IgD-negative memory B cell (primary cell): ENCODE measurements at regions not wholly inside any gene's neighbourhood (a gene's known extent, or its start where the extent isn't known, plus 50 kb on each side); places are given as distances from the start of the nearest gene placed in this dataset.
"Not testable (repeated sequence)": the region's sequence is repeated elsewhere in the genome, so short reads cannot be mapped to it uniquely, and the experiment has no call there.

Experiments
- H3K27ac Mint-ChIP-seq, 3 donors: one replicate each; pipeline ENCODE4 v1.8.0; 2020 to 2022; ENCODE audit warnings: mild to moderate bottlenecking in 3 of 3, mixed read lengths in 3 of 3, moderate library complexity in 1 of 3
- H3K27me3 Mint-ChIP-seq: one replicate; pipeline ENCODE4 v1.8.0; 2021; ENCODE audit warnings: mixed read lengths
- H3K36me3 Mint-ChIP-seq: one replicate; pipeline ENCODE4 v1.8.0; 2020; ENCODE audit warnings: mild to moderate bottlenecking, mixed read lengths
- H3K4me1 Mint-ChIP-seq, 3 donors: one replicate each; pipeline ENCODE4 v1.8.0; 2020 to 2022; ENCODE audit warnings: mixed read lengths in 3 of 3, mild to moderate bottlenecking in 1 of 3
- H3K4me3 Mint-ChIP-seq, 4 donors: one replicate each; pipeline ENCODE4 v1.8.0; 2020 to 2022; ENCODE audit warnings: mild to moderate bottlenecking in 4 of 4, mixed read lengths in 4 of 4, moderate library complexity in 3 of 4
- H3K9me3 Mint-ChIP-seq, 3 donors: one replicate each; pipeline ENCODE4 v1.8.0; 2020 to 2021; ENCODE audit warnings: mixed read lengths in 3 of 3, mild to moderate bottlenecking in 1 of 3

- Mint-ChIP-seq H3K27ac (no peak overlapping the region), H3K4me3 (no peak overlapping the region), H3K9me3 (peaks cover 0 to 14% (median 0%) of the 10 kb centered on the region in 3 donors), H3K4me1 (no peaks in the 10 kb centered on the region), H3K27me3 (no peaks in the 10 kb centered on the region), H3K36me3 (no peaks in the 10 kb centered on the region)
Observed at GRCh38 chr4:187618701-187619281, 376.8 kb upstream of the ZFP42 start.

GRCh38 chr4:187619319-187619718, 376.3 kb upstream of the ZFP42 start:
- Mint-ChIP-seq H3K27me3 (no peaks in the 10 kb centered on the region), H3K9me3 (peaks cover 0 to 17% (median 0%) of the 10 kb centered on the region in 3 donors), H3K4me1 (no peaks in the 10 kb centered on the region), H3K36me3 (no peaks in the 10 kb centered on the region), H3K27ac (no peak overlapping the region), H3K4me3 (no peak overlapping the region)

- no peaks in the 10 kb centered on the region for H3K36me3 Mint-ChIP-seq
- no peaks in the 10 kb centered on the region for H3K4me1 Mint-ChIP-seq
- no peak overlapping the region for H3K4me3 Mint-ChIP-seq
- H3K27ac Mint-ChIP-seq, result no peak overlapping the region
- peaks cover 4 to 14% (median 5%) of the 10 kb centered on the region in 3 donors for H3K9me3 Mint-ChIP-seq
- no peaks in the 10 kb centered on the region for H3K27me3 Mint-ChIP-seq
Observed at GRCh38 chr4:187632260-187632995, 363.1 kb upstream of the ZFP42 start.

- no peaks in the 10 kb centered on the region for H3K27me3 Mint-ChIP-seq
- H3K4me1 Mint-ChIP-seq, result no peaks in the 10 kb centered on the region
- peaks cover 4 to 14% (median 5%) of the 10 kb centered on the region in 3 donors for H3K9me3 Mint-ChIP-seq
- H3K4me3 Mint-ChIP-seq, result no peak overlapping the region
- H3K36me3 Mint-ChIP-seq, result no peaks in the 10 kb centered on the region
- no peak overlapping the region for H3K27ac Mint-ChIP-seq
Observed at GRCh38 chr4:187633245-187633644, 362.3 kb upstream of the ZFP42 start.

GRCh38 chr4:187656959-187657358, 338.6 kb upstream of the ZFP42 start:
- no peaks in the 10 kb centered on the region for H3K27me3 Mint-ChIP-seq
- peaks cover 0 to 7% (median 1%) of the 10 kb centered on the region in 3 donors for H3K9me3 Mint-ChIP-seq
- no peak overlapping the region for H3K27ac Mint-ChIP-seq
- no peak overlapping the region for H3K4me3 Mint-ChIP-seq
- H3K36me3 Mint-ChIP-seq, result no peaks in the 10 kb centered on the region
- no peaks in the 10 kb centered on the region for H3K4me1 Mint-ChIP-seq

- peaks cover 0 to 5% (median 2%) of the 10 kb centered on the region in 3 donors for H3K9me3 Mint-ChIP-seq
- no peak overlapping the region for H3K4me3 Mint-ChIP-seq
- no peaks in the 10 kb centered on the region for H3K4me1 Mint-ChIP-seq
Observed at GRCh38 chr4:187663076-187663475, 332.5 kb upstream of the ZFP42 start.

GRCh38 chr4:187664011-187664410, 331.6 kb upstream of the ZFP42 start:
- Mint-ChIP-seq H3K36me3 (no peaks in the 10 kb centered on the region), H3K9me3 (peaks cover 0 to 5% (median 2%) of the 10 kb centered on the region in 3 donors), H3K27me3 (no peaks in the 10 kb centered on the region), H3K27ac (no peak overlapping the region), H3K4me3 (no peak overlapping the region), H3K4me1 (no peaks in the 10 kb centered on the region)

More at GRCh38 chr4:187663076-187663475, 332.5 kb upstream of the ZFP42 start:
- no peak overlapping the region for H3K27ac Mint-ChIP-seq
- H3K27me3 Mint-ChIP-seq, result no peaks in the 10 kb centered on the region
- no peaks in the 10 kb centered on the region for H3K36me3 Mint-ChIP-seq

- H3K27me3 Mint-ChIP-seq, result no peaks in the 10 kb centered on the region
- H3K4me3 Mint-ChIP-seq, result no peak overlapping the region
- no peaks in the 10 kb centered on the region for H3K4me1 Mint-ChIP-seq
- H3K36me3 Mint-ChIP-seq, result no peaks in the 10 kb centered on the region
- no peak overlapping the region for H3K27ac Mint-ChIP-seq
- peaks cover 0 to 5% (median 2%) of the 10 kb centered on the region in 3 donors for H3K9me3 Mint-ChIP-seq
Observed at GRCh38 chr4:187665086-187665485, 330.5 kb upstream of the ZFP42 start.

- no peaks in the 10 kb centered on the region for H3K36me3 Mint-ChIP-seq
- H3K4me3 Mint-ChIP-seq, result no peak overlapping the region
- no peaks in the 10 kb centered on the region for H3K4me1 Mint-ChIP-seq
- H3K9me3 Mint-ChIP-seq, result peaks cover 0 to 5% (median 2%) of the 10 kb centered on the region in 3 donors
- H3K27ac Mint-ChIP-seq, result no peak overlapping the region
- H3K27me3 Mint-ChIP-seq, result no peaks in the 10 kb centered on the region
Observed at GRCh38 chr4:187666034-187666433, 329.5 kb upstream of the ZFP42 start.

- peaks cover 0 to 5% (median 2%) of the 10 kb centered on the region in 3 donors for H3K9me3 Mint-ChIP-seq
- no peaks in the 10 kb centered on the region for H3K4me1 Mint-ChIP-seq
- H3K27me3 Mint-ChIP-seq, result no peaks in the 10 kb centered on the region
- no peaks in the 10 kb centered on the region for H3K36me3 Mint-ChIP-seq
- H3K4me3 Mint-ChIP-seq, result no peak overlapping the region
- H3K27ac Mint-ChIP-seq, result peak overlapping the region in 1 of 3 donors; percentile 57
Observed at GRCh38 chr4:187666697-187667494, 328.7 kb upstream of the ZFP42 start.

GRCh38 chr4:187668526-187669082, 327.0 kb upstream of the ZFP42 start:
- Mint-ChIP-seq H3K9me3 (peaks cover 0 to 8% (median 2%) of the 10 kb centered on the region in 3 donors), H3K36me3 (no peaks in the 10 kb centered on the region), H3K27me3 (no peaks in the 10 kb centered on the region), H3K4me1 (no peaks in the 10 kb centered on the region), H3K4me3 (peak overlapping the region in 1 of 4 donors; percentile 41), H3K27ac (no peak overlapping the region)

- H3K36me3 Mint-ChIP-seq, H3K4me3 Mint-ChIP-seq, H3K27me3 Mint-ChIP-seq, H3K27ac Mint-ChIP-seq, H3K4me1 Mint-ChIP-seq: not testable (repeated sequence)
- peaks cover 2 to 13% (median 3%) of the 10 kb centered on the region in 3 donors for H3K9me3 Mint-ChIP-seq
Observed at GRCh38 chr4:187671521-187671920, 324.1 kb upstream of the ZFP42 start.

GRCh38 chr4:187671958-187672357, 323.6 kb upstream of the ZFP42 start:
- H3K27me3 Mint-ChIP-seq, H3K4me1 Mint-ChIP-seq, H3K27ac Mint-ChIP-seq, H3K36me3 Mint-ChIP-seq, H3K4me3 Mint-ChIP-seq: not testable (repeated sequence)
- H3K9me3 Mint-ChIP-seq, result peaks cover 2 to 13% (median 3%) of the 10 kb centered on the region in 3 donors

GRCh38 chr4:187672526-187672925, 323.0 kb upstream of the ZFP42 start:
- H3K27me3 Mint-ChIP-seq, H3K4me3 Mint-ChIP-seq, H3K27ac Mint-ChIP-seq, H3K4me1 Mint-ChIP-seq, H3K36me3 Mint-ChIP-seq: not testable (repeated sequence)
- H3K9me3 Mint-ChIP-seq, result peaks cover 2 to 13% (median 3%) of the 10 kb centered on the region in 3 donors

GRCh38 chr4:187679450-187679849, 316.1 kb upstream of the ZFP42 start:
- Mint-ChIP-seq H3K36me3 (no peaks in the 10 kb centered on the region), H3K27ac (no peak overlapping the region), H3K4me1 (no peaks in the 10 kb centered on the region), H3K4me3 (no peak overlapping the region), H3K27me3 (no peaks in the 10 kb centered on the region), H3K9me3 (peaks cover 5 to 9% (median 8%) of the 10 kb centered on the region in 3 donors)
